Gastroesophageal sphincter (tissue), 4 donors: ENCODE measurements at regions not wholly inside any gene's neighbourhood (a gene's known extent, or its start where the extent isn't known, plus 50 kb on each side); places are given as distances from the start of the nearest gene placed in this dataset.

Source experiments
- ATAC-seq: fragments of 150-250 bp; one replicate; pipeline ENCODE4 v1.9.1; 2016; ENCODE audit warnings: mild to moderate bottlenecking, moderate library complexity
- H3K27ac ChIP-seq, 4 donors: fragments of 200-600 bp; sonication (generic) in 3 of 4; 1 replicate in 3 of 4; 2 replicates in 1 of 4; pipeline ENCODE4 v1.5.1; 2016 to 2019
- H3K27me3 ChIP-seq: fragments of 200-600 bp; sonication (generic); one replicate; pipeline ENCODE4 v1.5.1; 2019
- H3K36me3 ChIP-seq, 2 donors: fragments of 200-600 bp; sonication (generic); one replicate each; pipeline ENCODE4 v1.5.1; 2019; ENCODE audit warnings: control low read depth in 1 of 2
- H3K4me1 ChIP-seq, 3 donors: fragments of 200-600 bp; sonication (generic); 1 replicate in 2 of 3; 2 replicates in 1 of 3; pipeline ENCODE4 v1.5.1; 2016 to 2019; ENCODE audit warnings: control low read depth in 2 of 3
- H3K4me3 ChIP-seq, 2 donors: fragments of 200-600 bp; sonication (generic); one replicate each; pipeline ENCODE4 v1.5.1; 2019; ENCODE audit warnings: mild to moderate bottlenecking in 1 of 2, moderate library complexity in 1 of 2
- H3K9me3 ChIP-seq, 3 donors: fragments of 200-600 bp; sonication (generic); one replicate each; pipeline ENCODE4 v1.5.1; 2017 to 2019; ENCODE audit warnings: control low read depth in 2 of 3
- EP300 ChIP-seq: sonication (generic); formaldehyde crosslinking; IDR thresholded peaks from one replicate; pipeline ENCODE4 v1.6.1; 2017; ENCODE audit warnings: antibody characterized with exemption, mild to moderate bottlenecking
- POLR2A ChIP-seq, 2 donors: fragments of 450-650 bp; IDR thresholded peaks; one replicate each; pipeline ENCODE4 v1.6.1; 2017; ENCODE audit warnings: antibody characterized with exemption in 2 of 2, mild to moderate bottlenecking in 2 of 2, moderate library complexity in 1 of 2
- POLR2AphosphoS5 ChIP-seq: sonication (generic); formaldehyde crosslinking; IDR thresholded peaks from one replicate; pipeline ENCODE4 v1.6.1; 2017; ENCODE audit warnings: antibody characterized with exemption
- WGBS, 2 donors: methylation state at CpG; one replicate each; pipeline ENCODE4 v1.1.5; 2018; ENCODE audit warnings: low coverage in 1 of 2; 5-methylcytosine and 5-hydroxymethylcytosine counted together
- TF ChIP-seq, protein P1 (sequence below), 4 experiments: fragments of 200-600 bp in 2 of 4; fragments of 450-650 bp in 2 of 4; sonication (generic) in 1 of 4; IDR thresholded peaks; one replicate each; pipeline ENCODE4 v1.5.1; 2017 to 2019; ENCODE audit warnings: antibody characterized with exemption in 4 of 4, mild to moderate bottlenecking in 2 of 4, moderate library complexity in 2 of 4

DNA sequence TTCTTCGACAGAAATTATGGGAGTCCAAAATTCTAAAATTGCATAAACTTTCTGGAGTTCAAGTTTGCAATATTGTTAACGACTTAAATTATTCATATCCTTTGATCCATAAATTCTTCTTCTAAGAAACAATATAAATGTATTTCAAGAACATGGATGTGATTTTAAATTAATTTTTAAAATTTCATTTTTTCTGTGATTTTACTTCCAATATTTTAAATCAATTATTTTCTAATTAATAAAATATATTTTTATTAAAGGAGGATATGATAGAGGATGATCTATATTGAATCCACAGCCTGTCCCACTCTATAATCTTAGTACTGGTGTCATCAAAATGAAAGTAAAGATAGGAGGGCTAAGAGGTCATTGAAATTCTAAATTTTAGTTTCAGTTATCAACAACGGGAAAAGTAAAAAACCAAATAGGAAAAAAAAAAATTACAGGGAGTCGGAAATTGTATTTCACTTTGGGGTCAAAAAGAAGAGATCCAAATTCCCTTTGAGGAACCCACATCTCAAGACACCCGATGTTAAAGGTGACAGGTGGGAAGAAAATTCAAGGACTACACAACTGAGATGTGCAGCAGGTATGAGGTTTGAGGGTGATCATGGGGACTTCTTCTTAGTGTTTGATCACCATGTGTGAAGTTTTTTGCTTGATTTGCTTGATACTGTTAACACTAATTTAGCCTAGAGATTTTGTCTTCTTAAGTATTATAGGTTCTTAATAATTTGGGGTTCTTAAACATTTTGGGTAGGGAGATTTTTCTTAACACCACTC is 154.8 kb upstream of the RGS18 start:
- Histone ChIP-seq H3K27me3 (no peaks in the 10 kb centered on the region), H3K36me3 (no peaks in the 10 kb centered on the region), H3K27ac (no peak overlapping the region), H3K4me1 (no peaks in the 10 kb centered on the region), H3K4me3 (no peak overlapping the region), H3K9me3 (no peaks in the 10 kb centered on the region)
- TF ChIP-seq EP300 (no peak), POLR2A (IDR thresholded peaks at IDR 0.05) (no peak), POLR2AphosphoS5 (no peak)
- TF ChIP-seq, protein P1, sequence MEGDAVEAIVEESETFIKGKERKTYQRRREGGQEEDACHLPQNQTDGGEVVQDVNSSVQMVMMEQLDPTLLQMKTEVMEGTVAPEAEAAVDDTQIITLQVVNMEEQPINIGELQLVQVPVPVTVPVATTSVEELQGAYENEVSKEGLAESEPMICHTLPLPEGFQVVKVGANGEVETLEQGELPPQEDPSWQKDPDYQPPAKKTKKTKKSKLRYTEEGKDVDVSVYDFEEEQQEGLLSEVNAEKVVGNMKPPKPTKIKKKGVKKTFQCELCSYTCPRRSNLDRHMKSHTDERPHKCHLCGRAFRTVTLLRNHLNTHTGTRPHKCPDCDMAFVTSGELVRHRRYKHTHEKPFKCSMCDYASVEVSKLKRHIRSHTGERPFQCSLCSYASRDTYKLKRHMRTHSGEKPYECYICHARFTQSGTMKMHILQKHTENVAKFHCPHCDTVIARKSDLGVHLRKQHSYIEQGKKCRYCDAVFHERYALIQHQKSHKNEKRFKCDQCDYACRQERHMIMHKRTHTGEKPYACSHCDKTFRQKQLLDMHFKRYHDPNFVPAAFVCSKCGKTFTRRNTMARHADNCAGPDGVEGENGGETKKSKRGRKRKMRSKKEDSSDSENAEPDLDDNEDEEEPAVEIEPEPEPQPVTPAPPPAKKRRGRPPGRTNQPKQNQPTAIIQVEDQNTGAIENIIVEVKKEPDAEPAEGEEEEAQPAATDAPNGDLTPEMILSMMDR (IDR thresholded peaks at IDR 0.05) = no peak
- WGBS, 2 donors = 92 to 94% methylated on average over 2 to 5 of the region's 5 CpGs
- no peak for ATAC-seq

DNA sequence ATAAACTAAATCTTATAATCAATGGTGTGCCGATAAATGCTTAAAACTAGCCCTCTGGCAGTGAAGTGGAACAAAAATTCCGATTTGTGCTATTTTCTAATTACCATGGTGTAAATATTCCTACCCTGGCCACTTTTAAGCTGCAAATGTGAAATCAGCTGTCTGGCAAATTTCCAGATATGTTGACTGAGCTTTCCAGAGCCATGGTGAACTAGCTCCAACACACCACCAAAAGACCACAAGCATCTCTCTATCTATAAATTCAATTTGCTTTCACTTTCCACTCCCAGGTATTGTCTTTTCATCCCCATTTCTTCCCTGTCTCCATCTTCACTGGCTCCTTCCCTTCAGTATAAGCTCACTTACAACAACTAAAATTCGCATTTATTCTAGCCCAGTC is 152.3 kb upstream of the RGS18 start:
- Histone ChIP-seq H3K27ac (no peak overlapping the region), H3K36me3 (no peaks in the 10 kb centered on the region), H3K4me1 (no peaks in the 10 kb centered on the region), H3K4me3 (no peak overlapping the region), H3K9me3 (no peaks in the 10 kb centered on the region), H3K27me3 (no peaks in the 10 kb centered on the region)
- 83% methylated on average over 3 of the region's 3 CpGs for WGBS, 2 donors
- TF ChIP-seq, protein P1 (IDR thresholded peaks at IDR 0.05) = no peak
- TF ChIP-seq EP300 = no peak
- no peak for TF ChIP-seq POLR2AphosphoS5
- TF ChIP-seq POLR2A (IDR thresholded peaks at IDR 0.05) = no peak
- no peak for ATAC-seq

DNA sequence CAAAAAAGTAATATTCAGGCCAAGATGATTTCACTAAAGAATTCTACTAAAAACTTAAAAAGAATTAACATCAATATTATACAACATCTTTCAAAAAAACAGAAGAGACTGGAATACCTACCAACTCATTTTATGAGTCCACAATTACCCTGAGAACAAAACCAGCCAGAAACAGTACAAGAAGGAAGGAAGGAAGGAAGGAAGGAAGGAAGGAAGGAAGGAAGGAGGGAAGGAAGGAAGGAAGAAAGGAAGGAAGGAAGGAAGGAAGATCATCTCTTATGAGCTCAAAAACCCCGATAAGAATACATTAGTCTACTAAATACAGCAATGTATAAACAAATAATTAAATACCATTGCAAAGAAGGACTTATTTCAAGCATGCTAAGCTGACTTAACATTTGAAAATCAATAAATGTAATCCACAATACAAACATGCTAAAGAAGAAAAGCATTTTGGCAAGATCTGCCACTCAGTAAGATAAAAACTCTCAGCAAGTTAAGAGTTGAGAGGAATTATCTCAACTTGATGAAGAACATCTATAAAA is 149.9 kb upstream of the RGS18 start:
- no peaks in the 10 kb centered on the region for H3K9me3 ChIP-seq
- ATAC-seq = no peak
- WGBS, 2 donors = 38 to 100% methylated on average over 1 of the region's 1 CpG
- TF ChIP-seq POLR2AphosphoS5 = no peak
- no peak for TF ChIP-seq POLR2A (IDR thresholded peaks at IDR 0.05)
- no peak for TF ChIP-seq EP300
- TF ChIP-seq, protein P1 (IDR thresholded peaks at IDR 0.05) = no peak
- H3K36me3 ChIP-seq = no peaks in the 10 kb centered on the region
- no peaks in the 10 kb centered on the region for H3K4me1 ChIP-seq
- no peaks in the 10 kb centered on the region for H3K27me3 ChIP-seq
- H3K27ac ChIP-seq = no peak overlapping the region
- H3K4me3 ChIP-seq = no peak overlapping the region

DNA sequence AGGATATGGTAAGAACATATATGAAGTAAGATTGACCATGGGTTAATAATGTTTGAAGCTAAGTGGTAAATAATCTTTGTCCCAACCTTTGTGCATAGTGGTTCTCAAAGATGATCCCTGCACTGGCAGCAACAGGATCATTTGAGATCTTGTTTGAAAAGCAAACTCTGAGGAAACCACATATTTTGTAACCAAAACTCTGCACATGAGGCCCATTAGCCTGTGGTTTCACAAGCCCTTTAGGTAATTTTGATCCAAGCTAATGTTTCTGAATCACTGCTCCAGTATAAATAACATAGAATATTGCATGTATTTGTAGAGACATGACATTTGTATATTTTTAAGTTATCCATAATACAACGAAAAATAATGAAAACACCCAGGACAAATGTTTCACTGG is 147.9 kb upstream of the RGS18 start:
- Histone ChIP-seq H3K4me1 (no peaks in the 10 kb centered on the region), H3K27ac (no peak overlapping the region), H3K36me3 (no peaks in the 10 kb centered on the region), H3K27me3 (no peaks in the 10 kb centered on the region), H3K9me3 (no peaks in the 10 kb centered on the region), H3K4me3 (no peak overlapping the region)
- 73 to 81% methylated on average over 1 of the region's 1 CpG for WGBS, 2 donors
- no peak for ATAC-seq
- no peak for TF ChIP-seq POLR2A (IDR thresholded peaks at IDR 0.05)
- TF ChIP-seq EP300 = no peak
- TF ChIP-seq POLR2AphosphoS5 = no peak

- Histone ChIP-seq H3K27ac (no peak overlapping the region), H3K9me3 (no peaks in the 10 kb centered on the region), H3K27me3 (no peaks in the 10 kb centered on the region), H3K4me1 (no peaks in the 10 kb centered on the region), H3K36me3 (no peaks in the 10 kb centered on the region), H3K4me3 (no peak overlapping the region)
- TF ChIP-seq EP300 (no peak), POLR2A (IDR thresholded peaks at IDR 0.05) (no peak)
- ATAC-seq = no peak
- WGBS, 2 donors = 86 to 96% methylated on average over 8 to 11 of the region's 11 CpGs
These were observed 146.7 kb upstream of the RGS18 start for GRCh38 chr1:192011525-192011924.

GRCh38 chr1:192022827-192023226 is 135.4 kb upstream of the RGS18 start:
- WGBS, 2 donors = 78 to 85% methylated on average over 3 of the region's 3 CpGs
- no peak overlapping the region for H3K27ac ChIP-seq
- H3K9me3 ChIP-seq = peaks cover 0 to 3% (median 0%) of the 10 kb centered on the region in 3 donors
- H3K27me3 ChIP-seq = no peaks in the 10 kb centered on the region
- ATAC-seq = no peak
- H3K4me3 ChIP-seq = no peak overlapping the region
- H3K4me1 ChIP-seq = no peaks in the 10 kb centered on the region
- TF ChIP-seq POLR2AphosphoS5 = no peak
- TF ChIP-seq, protein P1 (IDR thresholded peaks at IDR 0.05) = no peak
- TF ChIP-seq POLR2A (IDR thresholded peaks at IDR 0.05) = no peak
- no peak for TF ChIP-seq EP300
- no peaks in the 10 kb centered on the region for H3K36me3 ChIP-seq
